GM12891 (cell line): ENCODE measurements at regions not wholly inside any gene's neighbourhood (a gene's known extent, or its start where the extent isn't known, plus 50 kb on each side); places are given as distances from the start of the nearest gene placed in this dataset.

Experiments used
- DNase-seq: peaks from one replicate; pipeline ENCODE4 v3.0.0; 2011; ENCODE audit warnings: low spot score; ENCODE audit not compliant: insufficient read length
- FAIRE-seq: peaks from 2 replicates; lab custom pipeline; 2011; peaks lifted over from hg19 to GRCh38; lab: Jason Lieb, UNC
- PAX5 ChIP-seq: IDR thresholded peaks from 2 replicates; pipeline ENCODE4 v1.6.1; 2011; ENCODE audit warnings: low read length, moderate library complexity, mild to moderate bottlenecking; ENCODE audit not compliant: insufficient read depth, severe bottlenecking
- POLR2A ChIP-seq: IDR thresholded peaks from 2 replicates; pipeline ENCODE4 v1.6.1; 2011; ENCODE audit warnings: low read depth, low read length, control low read depth
- POLR2AphosphoS5 ChIP-seq: IDR thresholded peaks from 2 replicates; pipeline ENCODE4 v1.6.1; 2011; ENCODE audit warnings: low read depth, low read length, control low read depth
- POU2F2 ChIP-seq: IDR thresholded peaks from 2 replicates; pipeline ENCODE4 v1.6.1; 2011; ENCODE audit warnings: low read depth, mild to moderate bottlenecking, control low read depth, low read length, moderate library complexity
- SPI1 ChIP-seq: IDR thresholded peaks from 2 replicates; pipeline ENCODE4 v1.6.1; 2011; ENCODE audit warnings: low read depth, low read length, control low read depth
- TAF1 ChIP-seq: IDR thresholded peaks from 2 replicates; pipeline ENCODE4 v1.6.1; 2011; ENCODE audit warnings: low read depth, low read length, control low read depth

DNA sequence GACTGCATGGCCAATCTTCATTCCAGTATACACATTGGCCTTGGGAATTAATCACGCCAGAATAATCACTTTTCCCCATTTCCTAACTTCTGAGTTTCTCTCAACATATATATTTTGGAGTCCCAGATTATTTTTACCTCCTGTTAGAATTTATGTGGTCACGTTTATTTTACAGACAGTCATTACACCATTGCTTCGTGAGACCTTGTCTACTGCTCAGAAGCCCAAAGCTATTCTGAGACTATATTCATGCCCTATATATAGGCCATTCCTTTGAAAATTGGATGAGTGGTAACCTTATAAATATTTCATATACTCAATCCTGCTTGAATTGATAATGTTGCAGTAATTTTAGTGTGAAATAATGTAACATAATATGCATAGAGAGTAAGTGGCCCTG lies 610.0 kb upstream of the CDH2 start:
- DNase-seq (no peak), FAIRE-seq (no peak)
- TF ChIP-seq TAF1, result no peak
- TF ChIP-seq SPI1, result no peak
- no peak for TF ChIP-seq POLR2AphosphoS5

DNA sequence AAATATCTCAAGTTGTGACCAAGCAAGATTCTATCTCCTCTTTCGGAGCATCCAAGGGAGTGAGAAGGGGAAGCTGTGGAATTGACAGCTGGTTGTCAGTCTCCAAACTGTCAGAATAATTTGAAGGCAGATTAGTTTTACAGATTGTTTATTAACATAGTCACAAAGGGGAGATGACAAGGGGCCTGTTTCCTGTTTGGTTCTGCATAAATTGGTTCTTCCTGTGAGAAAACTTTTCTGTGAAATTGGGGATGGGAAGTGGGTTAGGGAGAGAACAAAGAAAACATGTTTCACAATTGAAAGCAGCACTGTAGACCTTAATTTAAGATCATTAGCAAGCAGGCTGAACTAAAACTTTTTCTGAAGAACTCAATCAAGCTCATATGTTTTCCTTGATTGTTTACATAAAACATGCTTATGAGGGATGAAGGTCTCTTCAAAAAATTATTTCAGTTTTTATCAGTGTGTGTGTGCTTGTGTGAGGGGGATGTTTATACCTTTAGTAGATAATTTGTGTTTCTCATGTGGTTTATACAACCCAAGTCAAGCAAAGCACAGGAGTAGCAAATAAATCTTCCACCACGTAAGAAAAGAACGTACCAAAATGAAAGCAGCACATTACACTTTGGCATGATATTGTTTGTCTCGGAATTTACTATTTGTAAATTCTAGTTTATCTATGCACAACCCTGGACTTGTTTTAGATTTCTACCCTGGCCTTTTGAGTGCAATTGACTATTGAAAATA lies 604.9 kb upstream of the CDH2 start:
- no peak for FAIRE-seq
- TF ChIP-seq POLR2A, result no peak
- no peak for TF ChIP-seq TAF1
- TF ChIP-seq POLR2AphosphoS5, result no peak
- TF ChIP-seq PAX5, result no peak
- TF ChIP-seq SPI1, result no peak
- DNase-seq, result no peak

DNA sequence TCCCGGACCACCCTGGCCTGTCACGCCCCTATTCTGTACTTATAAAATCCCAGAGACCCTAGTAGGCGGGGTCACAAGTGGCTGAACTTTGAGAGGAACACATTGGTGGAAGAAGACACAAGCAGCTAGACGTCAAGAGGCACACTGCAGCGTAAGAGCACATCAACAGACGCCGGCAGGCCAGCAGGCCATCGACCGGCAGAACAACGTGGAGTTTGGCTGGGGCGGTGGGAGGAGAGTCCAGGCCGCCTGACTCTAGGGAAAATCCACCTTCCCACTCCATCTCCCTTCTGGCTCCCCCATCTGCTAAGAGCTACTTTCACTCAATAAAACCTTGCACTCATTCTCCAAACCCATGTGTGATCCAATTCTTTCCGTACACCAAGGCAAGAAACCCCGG lies 601.8 kb upstream of the CDH2 start:
- FAIRE-seq (no peak), DNase-seq (no peak)
- no peak for TF ChIP-seq TAF1
- no peak for TF ChIP-seq SPI1
- TF ChIP-seq POLR2A, result no peak
- TF ChIP-seq POLR2AphosphoS5, result no peak
- TF ChIP-seq POU2F2, result no peak
- no peak for TF ChIP-seq PAX5

DNA sequence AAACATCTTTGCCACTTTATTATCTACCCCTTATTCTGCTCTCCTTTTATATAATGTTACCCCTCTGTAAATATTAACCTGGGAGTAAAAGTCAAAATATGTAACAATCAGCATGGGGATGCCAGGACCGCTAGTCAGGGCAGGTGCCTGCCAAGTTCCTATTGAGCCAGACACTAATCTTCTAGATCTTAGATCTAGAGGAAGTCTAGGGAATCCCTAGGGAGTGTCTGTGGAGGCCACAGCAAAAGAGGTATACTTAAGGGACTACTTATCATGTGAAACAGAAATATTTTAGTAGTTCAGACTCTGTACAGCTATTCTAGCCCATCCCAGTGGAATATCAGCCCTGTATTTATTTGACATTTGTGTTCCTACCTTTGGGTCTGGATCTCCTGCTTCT lies 600.8 kb upstream of the CDH2 start:
- TF ChIP-seq SPI1 (no peak), POLR2AphosphoS5 (no peak), TAF1 (no peak), PAX5 (no peak), POU2F2 (no peak), POLR2A (no peak)
- FAIRE-seq (no peak), DNase-seq (no peak)

DNA sequence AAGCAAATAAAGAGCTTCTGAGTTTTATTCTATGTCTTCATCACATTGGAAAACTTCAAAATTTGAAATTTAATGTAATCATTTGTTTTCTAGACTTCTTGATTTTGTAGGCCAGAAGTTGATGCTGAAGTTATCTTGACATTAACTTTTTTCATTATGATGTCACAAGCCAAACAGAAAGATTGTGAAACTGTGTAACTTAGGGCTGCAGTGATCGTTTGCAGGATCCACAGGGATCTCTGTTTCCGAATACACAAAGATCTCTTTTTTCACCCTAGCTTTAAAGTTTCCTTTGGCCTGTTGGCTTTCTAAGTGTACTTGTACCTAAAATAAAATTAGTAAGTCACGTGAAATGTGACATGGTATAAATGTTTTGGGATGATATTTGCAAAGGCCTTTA lies 594.9 kb upstream of the CDH2 start:
- no peak for FAIRE-seq
- no peak for TF ChIP-seq POLR2AphosphoS5

DNA sequence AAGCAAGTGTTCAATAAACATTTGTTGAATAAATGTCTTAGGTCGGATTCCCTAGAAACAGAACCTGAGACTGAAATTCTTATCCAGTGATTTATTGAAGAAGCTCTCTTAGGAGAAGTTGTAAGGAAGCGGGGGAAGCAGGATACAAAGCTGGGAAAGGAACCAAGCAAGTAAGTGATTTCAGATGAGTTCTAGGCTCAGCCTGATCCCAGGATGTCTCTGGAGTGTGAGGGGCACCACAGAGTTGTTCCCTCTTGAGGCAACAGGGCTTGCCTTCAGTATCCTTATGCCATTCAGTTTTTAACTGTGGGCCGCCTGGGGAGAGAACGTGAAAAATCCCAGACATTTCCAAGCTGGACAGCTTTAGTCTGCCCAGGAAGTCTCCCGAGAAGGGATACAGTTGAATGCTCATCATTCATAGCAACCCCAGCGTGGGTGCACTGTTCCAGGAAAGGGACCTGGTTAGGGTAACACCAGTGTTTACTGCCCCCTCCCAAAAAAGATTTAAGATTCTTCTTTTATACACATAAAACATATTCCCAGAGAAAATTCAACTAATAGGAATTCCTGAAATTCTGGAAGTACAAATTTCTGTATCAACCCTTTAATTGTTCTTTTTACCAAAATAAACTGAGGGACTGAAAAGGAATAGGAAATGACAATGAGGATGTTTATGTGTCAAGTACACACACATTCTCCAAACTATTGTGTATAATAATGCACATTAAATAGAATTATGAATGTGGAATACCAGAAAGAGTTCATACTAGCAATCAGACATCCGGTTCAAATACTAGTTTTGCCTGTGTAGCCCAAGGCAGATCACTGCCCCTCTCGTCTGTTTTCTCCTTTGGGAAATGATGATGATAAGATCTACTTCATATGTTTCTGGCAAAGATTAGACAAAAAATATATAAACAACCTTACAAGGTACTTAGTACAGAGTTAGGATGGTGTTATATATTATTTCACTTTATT lies 592.1 kb upstream of the CDH2 start:
- FAIRE-seq (no peak), DNase-seq (no peak)
- TF ChIP-seq PAX5 (no peak), SPI1 (no peak), POLR2A (no peak), TAF1 (no peak), POU2F2 (no peak), POLR2AphosphoS5 (no peak)

More for the DNA sequence above, 594.9 kb upstream of the CDH2 start:
- no peak for DNase-seq

DNA sequence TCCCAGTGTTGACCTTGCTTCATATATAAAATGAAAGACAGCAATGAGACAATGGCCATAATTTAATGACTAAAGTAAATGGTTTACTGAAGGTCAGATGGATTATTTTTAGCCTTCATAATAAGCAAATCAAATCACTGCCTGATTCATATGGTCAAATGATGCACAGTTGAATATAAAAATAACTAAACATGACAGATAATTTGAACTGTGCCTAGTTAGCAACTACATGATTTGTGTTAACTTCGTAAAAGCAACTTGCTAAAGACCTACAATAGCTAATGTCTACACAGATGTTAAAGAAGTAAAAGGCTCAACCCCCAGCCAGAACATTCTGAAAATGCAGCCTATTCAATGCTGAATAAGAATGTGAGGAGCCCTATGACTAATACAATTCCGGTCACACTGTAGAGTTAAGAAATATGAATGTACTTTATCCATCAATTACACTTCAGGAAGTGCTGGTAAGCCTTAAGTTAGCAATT lies 590.8 kb upstream of the CDH2 start:
- TF ChIP-seq POLR2A (no peak), POLR2AphosphoS5 (no peak), TAF1 (no peak), POU2F2 (no peak), SPI1 (no peak), PAX5 (no peak)
- DNase-seq (no peak), FAIRE-seq (no peak)

DNA sequence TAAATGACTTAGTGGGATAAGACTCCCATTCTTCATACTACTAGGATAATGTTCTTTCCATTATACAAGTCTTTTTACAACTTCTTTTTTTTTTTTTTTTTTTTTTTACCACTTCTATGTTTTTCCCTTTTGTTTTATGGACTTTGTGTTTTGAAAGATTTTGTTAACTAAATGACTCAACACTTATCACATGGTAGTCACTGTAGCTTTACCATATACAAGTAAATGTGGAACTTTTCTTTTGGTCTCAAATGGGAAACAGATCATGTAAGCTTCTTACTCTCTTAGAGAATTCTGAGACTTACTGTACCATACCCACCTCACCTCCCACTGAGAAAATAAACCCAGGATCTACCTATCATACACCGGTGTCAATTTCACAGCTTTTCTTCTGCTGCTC lies 590.3 kb upstream of the CDH2 start:
- no peak for FAIRE-seq

DNA sequence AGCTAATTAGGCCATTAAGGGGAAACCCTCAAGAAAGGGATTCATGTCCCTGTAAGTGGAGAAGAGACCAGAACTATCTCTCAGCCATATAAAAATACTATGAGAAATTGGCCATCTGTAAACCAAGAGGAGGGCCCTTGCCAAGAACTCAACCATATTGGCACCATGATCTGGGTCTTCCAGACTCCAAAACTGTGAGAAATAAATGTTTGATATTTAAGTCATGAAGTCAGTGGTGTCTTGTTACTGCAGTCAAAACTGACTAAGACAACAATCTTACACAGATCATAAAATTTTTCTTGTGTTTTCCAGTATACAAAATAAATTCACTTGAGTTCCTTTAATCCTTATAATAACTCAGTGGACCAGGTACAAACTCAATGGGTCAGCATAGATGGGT lies 589.8 kb upstream of the CDH2 start:
- DNase-seq (no peak), FAIRE-seq (no peak)
- no peak for TF ChIP-seq POU2F2
- TF ChIP-seq POLR2AphosphoS5, result no peak
- TF ChIP-seq POLR2A, result no peak
- no peak for TF ChIP-seq SPI1
- no peak for TF ChIP-seq PAX5
- no peak for TF ChIP-seq TAF1

More for the DNA sequence above, 590.3 kb upstream of the CDH2 start:
- TF ChIP-seq POLR2A (no peak), TAF1 (no peak), SPI1 (no peak), POU2F2 (no peak)
- no peak for DNase-seq

DNA sequence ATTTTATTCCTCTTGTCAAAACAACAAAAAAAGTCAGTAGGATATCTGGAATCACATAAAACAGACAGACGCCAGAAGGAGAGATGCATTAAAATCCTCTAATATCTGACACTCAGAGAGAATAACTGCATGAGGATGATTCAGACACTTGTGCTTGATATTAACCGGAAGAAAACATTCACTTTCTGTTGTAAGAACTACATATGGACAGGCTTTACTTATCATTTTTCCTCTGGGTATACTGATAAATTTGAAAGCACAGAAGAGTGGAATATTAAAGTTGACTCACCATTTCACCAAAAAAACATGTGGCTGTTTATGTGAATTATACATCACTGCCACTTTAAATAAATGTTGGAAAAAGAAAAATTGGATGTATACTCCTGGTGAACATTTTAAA lies 589.1 kb upstream of the CDH2 start:
- FAIRE-seq (no peak), DNase-seq (no peak)
- TF ChIP-seq PAX5 (no peak), POLR2A (no peak), POU2F2 (no peak), SPI1 (no peak), TAF1 (no peak), POLR2AphosphoS5 (no peak)
